Stimulated activated CD8-positive, alpha-beta memory T cell treated with anti-CD3 and anti-CD28 coated beads, Interleukin-7, amount 100 ng/mL, for 48 hours (primary cell): ENCODE measurements at regions not wholly inside any gene's neighbourhood (a gene's known extent, or its start where the extent isn't known, plus 50 kb on each side); places are given as distances from the start of the nearest gene placed in this dataset.
"Not testable (repeated sequence)": the region's sequence is repeated elsewhere in the genome, so short reads cannot be mapped to it uniquely, and the experiment has no call there.

Experiments used
- DNase-seq, 2 donors: peaks; one replicate each; pipeline ENCODE4 v3.0.0-alpha.2; 2020; ENCODE audit warnings: low read depth in 1 of 2; ENCODE audit errors: extremely low read depth in 1 of 2

DNA sequence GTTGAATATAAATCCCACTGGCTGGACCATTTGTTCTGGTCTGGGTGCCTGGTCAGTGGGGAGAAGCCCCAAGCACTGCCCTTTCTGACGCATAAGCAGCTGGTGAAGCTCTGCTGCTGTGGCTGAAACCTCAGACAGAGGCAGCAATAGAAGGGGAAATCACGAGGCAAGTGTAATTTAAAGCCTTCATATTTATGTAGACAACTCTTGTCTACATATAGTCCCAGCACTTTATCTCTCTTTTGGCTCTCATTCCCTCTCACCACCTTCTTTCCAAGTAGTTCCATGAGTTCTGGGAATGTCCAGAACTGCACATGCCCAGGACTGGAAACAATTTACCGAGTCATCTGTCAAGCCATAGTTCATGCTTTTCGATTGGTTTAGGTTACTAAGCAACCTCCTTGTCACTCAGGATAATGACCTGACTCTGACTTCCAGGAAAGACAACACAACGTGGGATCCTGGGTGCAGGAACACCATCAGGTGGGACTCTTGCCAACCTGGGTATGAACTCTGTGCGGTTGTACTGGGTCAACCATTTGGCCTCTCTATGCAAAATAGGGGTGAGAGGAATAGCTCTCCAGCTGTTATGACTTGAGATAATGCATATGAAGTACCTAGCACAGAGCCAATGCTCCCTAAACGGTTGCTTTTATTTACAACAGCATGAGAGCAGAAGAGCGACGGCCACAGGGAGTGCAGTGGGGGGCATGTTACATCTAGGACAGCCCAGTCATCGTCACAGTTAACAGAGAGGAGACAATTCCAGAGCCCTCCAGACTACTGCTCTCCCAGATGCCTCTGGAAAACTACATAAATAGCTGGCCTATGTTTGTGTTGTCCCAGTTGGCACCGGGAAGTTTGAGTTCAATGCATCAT is 321.9 kb downstream of the FOXO1 start:
- DNase-seq: no peak

DNA sequence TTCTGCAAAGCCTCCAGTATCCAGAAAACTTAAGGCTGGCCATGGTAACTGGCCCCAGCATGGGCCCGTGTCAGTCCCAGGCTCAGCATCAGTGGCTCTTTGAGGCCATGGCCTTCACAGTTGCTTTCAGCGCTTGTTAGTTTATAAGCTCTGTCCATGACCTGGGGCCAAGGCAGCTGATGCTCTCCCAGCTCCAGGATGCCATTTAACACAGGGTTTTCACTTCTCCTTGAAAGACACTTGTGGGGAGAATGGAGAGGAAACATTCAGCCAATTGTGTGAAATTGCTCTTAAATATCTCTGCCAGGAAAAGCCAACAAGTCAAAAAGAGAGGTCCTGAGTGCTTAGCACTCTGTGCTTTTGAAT is 321.3 kb downstream of the FOXO1 start:
- DNase-seq: no peak

GRCh38 chr13:40345654-40346372 is 320.6 kb downstream of the FOXO1 start:
- no peak for DNase-seq

- no peak for DNase-seq
These were observed 319.8 kb downstream of the FOXO1 start for GRCh38 chr13:40346592-40346991.

- no peak for DNase-seq
These were observed 318.3 kb downstream of the FOXO1 start for GRCh38 chr13:40348096-40348679.

DNA sequence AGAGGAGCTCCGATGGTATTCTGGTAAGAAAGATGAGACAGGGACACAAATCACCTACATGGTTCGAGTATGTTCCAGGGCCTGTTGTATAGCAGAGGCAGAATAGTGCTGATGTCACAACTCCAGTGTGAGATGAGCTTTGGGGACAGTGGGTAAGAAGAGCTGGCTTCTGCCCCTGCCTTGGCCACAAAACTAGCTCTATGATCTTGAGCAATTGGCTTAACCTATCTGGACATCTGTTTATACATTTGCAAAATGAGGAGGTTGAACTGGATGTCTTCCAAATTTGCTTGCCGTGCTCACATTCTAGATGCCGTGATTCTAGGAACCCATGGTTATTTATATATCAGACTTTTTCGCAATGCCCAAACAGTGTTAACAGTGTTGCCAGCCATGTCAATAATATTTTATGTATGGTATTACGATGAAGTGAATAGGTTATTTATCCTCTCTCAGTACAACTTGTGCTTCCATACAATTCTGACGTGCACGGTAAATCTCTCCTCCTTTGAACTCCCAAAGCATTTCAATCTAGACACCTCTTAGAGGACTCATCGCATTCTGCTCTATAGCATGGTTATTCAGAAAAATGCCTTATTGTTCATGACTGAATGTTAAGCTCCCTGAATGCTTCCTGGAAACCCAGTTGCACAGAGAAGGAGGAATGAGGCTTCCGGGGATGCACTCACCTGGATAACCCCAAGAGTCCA is 316.0 kb downstream of the FOXO1 start:
- DNase-seq: no peak

GRCh38 chr13:40351537-40352379 is 314.7 kb downstream of the FOXO1 start:
- no peak for DNase-seq

DNA sequence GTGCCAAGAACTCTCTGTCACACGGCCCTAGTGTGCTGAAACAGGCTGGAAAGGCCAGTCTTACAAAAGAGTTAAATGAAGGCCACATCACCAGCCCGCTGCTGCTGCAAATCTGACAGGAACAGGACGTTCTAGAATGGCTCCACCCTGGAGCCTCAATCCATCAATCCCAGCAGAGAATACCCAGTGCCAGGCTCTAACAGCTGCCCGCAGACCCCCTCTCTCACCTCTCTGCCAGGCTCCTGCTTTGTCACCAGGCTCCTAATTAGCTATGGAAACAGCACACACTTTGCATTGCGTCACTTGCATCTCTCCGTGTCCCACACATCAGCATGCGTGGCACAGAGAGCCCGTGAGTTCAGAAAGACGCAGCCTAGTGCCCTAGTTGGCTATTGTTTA is 314.1 kb downstream of the FOXO1 start:
- DNase-seq: no peak

DNA sequence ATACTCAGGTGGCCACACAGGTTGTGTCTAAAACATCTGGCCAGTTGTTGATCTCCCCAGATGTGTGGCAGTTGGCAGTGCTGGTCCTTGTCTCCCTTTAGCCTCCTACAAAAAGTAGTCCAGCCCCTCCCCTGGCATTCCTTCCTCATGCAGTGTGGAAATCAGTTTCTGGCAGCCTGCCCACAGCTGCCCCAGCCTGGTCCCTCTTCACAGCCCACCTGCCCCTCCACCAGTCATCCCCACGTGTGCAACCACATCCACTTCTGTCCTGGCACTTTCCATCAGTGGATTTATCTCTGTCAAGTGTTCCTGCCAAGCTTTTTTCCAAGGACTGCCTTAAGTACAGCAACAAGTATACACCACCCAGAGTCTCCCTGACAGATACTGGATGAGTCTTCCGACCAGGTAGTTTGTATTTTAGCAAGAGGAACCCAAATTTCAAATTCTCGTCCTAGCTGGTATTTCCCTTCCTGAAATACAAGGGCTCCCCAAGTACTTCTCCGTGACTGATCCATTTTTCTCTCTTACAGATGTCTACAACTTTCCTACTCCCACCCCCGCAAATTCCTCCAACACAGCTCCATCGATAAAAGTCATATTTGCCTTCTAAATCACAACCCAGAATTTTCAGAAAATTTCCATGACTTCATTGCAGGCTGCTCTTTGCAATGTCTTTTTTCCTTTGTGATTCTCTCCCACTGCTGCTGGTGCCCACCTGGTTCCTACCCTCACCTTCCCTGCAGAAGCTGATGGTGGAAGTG is 313.5 kb downstream of the FOXO1 start:
- DNase-seq: no peak

DNA sequence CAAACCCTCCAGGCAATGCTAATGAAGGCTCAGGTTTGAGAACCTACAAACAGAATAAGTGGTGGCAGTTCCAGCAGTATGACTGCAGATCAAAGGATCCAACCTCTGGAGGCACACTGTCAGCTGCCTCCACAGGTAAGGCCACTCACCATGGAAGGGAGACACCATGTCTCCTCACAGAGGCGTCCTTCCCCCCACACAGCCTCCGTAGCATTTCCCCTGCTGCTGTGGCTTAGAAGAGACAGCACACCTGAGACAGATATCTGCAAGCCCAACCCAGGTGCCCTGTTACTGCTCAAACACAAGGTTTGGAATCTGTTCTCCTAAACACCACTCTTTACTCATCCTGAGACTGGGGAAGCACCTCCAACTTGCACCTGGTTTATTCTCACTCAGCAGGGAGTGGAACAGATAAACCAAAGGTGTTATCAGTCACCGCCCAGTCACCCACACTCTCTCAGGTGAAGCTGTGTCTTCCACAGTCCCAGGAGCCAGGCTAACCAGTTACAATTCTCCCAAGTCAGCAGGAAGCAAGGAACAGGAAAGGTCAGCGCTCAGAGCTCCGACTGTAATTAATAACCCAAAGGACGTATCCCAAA is 311.2 kb downstream of the FOXO1 start:
- no peak for DNase-seq

DNA sequence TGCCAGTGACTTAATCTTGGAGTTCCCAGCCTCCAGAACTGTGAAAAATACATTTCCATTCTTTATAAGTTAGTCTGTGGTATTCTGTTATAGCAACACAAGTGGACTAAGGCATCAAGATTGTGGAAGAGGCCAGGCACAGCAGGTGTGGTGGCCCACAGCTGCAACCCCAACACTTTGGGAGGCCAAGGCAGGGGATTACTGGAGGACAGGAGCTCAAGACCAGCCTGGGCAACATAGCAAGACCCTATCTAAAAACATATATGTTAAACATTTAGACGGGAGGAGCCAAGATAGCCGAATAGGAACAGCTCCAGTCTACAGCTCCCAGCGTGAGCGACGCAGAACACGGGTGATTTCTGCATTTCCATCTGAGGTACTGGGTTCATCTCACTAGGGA is 310.4 kb downstream of the FOXO1 start:
- no peak for DNase-seq

GRCh38 chr13:40356458-40356857 is 310.0 kb downstream of the FOXO1 start:
- DNase-seq: not testable (repeated sequence)

DNA sequence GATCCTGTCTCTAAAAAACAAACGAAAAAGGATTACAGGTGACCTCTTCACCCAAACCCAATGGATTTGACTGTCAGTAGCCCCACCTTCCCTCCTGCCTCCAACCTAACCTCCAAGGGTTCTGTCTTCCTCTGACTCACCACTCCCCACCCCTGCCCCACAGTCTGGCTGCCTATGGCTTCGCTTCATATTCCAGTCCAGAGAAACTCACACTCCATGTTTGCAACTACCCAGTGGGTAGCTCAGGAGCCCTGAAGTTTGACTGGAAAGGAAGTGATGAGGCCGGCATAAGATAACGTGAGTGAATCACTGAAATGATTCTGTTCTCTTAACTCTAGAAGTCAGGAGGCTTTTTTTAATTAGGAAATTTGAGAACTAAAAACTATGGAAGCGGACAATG is 303.9 kb downstream of the FOXO1 start:
- DNase-seq: no peak

DNA sequence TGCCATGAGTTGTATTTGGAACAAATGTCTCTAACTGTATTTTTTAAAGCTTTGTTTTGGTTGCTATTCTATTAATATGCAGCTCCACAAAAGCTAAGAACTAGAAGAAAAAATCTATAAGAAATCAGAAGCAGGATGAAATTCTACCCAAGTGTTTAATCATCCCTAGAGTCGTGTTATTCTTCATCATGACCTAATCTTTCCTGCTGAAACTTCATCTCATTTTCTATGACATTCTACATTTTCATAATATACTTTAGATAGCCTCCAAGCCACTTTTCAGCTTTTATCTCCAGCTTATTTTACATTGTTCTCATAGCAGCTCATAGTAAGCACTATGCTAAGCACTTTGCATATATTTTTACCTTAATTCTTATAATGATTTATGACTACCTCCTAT is 302.8 kb downstream of the FOXO1 start:
- DNase-seq: no peak

- DNase-seq: no peak
These were observed 300.3 kb downstream of the FOXO1 start for GRCh38 chr13:40366119-40366518.

DNA sequence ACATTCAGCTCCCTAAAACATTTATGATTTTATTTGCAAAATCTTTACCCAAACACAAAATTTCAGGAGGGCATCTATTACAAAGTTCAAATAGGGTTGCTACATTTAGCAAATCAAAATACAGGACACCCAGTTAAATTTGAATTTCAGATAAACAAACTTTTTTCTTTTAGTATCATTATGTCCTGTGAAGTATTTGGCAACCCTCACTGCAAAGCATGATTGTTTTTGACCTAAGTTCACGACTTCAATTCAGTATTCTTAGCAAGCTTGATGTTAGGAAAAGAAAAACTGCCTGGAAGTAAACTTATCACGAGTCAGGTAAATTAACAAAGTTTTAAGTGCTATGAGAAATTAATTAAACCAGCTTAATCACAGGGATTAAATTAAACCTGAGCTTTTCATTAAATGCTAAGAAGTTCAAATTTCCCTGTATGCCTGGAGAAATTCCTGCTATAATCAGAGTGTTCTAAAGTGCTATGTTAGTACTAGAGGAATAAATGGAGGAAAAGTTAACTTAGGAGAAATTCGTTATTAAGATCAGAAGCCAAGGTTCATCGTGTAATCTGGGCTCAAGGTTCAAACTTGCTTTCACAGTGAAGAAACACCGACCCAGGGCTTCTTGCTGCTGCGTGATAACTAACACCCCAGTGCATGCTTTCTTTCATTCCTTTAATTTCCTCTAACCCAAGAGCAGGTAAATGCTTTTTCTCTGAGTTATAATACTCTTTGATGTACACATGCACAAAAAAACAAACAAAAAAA is 298.1 kb downstream of the FOXO1 start:
- no peak for DNase-seq

DNA sequence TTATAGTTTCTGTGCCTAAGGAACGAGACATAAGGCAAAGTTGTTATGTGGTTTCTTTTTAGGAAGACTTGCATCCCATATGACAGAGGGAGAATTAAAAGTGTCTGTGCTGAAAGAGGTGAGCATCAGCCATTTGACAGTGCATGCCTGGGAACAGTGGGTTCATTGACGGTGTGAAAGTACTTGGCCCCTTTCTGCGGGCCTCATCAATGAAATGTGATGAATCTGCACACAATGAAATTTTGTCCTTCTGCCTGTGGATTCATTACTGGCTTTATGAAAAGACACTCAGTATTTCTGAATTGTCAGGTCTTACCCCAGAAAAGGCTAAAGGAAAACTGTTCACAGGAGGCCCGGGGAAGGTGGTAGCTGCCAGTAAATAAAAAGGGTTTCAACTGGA is 295.8 kb downstream of the FOXO1 start:
- DNase-seq: no peak

DNA sequence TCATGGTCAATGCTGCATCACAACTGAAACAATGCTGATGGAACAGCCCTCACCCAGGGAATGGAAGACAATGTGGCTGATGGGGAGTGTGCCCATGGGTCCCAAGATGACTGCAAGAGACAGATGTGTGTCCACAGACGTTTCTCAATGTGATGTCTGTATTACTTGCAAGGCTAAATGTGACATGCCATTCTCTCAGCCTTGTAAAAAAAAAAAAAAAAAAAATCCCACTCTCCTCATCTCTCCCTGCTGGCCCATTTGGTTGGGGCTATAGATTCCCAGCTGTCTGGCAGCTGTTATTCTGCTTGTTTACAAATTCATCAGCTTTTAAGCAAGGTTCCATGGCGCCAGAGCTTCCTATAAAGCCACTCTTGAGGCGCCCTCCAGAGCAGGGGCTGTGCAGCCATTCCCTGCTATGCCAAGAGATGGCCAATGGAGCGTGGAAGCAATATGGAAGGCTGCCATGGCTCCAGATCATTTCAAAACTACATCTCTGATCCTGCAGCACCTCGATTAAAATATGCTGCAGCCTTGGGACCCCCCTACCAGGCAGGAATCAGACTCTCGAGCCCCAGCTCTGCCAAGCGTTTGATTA is 294.8 kb downstream of the FOXO1 start:
- DNase-seq: no peak
